ENCODE measurements at regions not wholly inside any gene's neighbourhood (a gene's known extent, or its start where the extent isn't known, plus 50 kb on each side); places are given as distances from the start of the nearest gene placed in this dataset.

DNA sequence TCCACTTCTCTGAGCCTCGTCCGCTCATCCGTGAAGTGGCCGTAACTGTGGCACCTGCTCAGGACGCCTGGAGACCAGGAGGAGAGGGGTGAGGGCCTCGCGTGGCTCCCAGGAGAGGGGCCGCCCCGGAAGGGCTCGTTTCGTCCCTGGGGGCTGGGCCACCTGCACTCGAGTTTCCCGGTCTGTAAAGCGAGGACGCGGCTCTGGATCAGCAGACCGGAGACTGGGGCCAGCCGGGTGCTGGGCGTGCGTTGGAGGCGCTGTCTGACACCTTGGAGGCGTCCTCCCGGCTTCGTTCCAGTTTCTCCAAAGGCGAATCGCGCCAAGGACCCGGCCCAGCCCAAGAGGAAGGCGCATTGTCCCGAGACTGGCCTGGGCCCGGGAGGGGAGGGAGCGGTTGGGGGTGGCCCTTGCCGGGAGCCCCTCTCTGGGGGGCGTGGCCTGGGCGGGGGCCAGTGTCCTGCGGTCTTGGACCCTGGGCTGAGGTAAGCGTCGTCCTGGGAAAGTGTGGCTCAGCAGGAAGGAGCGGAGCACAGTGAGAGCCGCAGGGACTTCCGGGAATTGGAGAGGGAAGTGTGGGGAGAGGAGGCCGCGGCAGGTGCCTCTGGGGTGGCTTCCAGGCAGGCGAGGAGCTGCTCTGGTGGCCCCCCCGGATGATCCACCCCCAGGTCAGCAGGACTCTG, 89.6 kb downstream of the FOXL3 start:
- TF ChIP-seq, protein P1, sequence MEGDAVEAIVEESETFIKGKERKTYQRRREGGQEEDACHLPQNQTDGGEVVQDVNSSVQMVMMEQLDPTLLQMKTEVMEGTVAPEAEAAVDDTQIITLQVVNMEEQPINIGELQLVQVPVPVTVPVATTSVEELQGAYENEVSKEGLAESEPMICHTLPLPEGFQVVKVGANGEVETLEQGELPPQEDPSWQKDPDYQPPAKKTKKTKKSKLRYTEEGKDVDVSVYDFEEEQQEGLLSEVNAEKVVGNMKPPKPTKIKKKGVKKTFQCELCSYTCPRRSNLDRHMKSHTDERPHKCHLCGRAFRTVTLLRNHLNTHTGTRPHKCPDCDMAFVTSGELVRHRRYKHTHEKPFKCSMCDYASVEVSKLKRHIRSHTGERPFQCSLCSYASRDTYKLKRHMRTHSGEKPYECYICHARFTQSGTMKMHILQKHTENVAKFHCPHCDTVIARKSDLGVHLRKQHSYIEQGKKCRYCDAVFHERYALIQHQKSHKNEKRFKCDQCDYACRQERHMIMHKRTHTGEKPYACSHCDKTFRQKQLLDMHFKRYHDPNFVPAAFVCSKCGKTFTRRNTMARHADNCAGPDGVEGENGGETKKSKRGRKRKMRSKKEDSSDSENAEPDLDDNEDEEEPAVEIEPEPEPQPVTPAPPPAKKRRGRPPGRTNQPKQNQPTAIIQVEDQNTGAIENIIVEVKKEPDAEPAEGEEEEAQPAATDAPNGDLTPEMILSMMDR (IDR thresholded peaks at IDR 0.05 in 8 of 11, conservative IDR thresholded peaks at IDR 0.05 in 3 of 11) = no peak
- TF ChIP-seq POLR2AphosphoS5 (IDR thresholded peaks at IDR 0.05) (peak in 2 of 3 donors; percentile 16 to 29), POLR2A (IDR thresholded peaks at IDR 0.05) (no peak)
